AG04450 (cell line): ENCODE measurements at regions not wholly inside any gene's neighbourhood (a gene's known extent, or its start where the extent isn't known, plus 50 kb on each side); places are given as distances from the start of the nearest gene placed in this dataset.
"Not testable (repeated sequence)": the region's sequence is repeated elsewhere in the genome, so short reads cannot be mapped to it uniquely, and the experiment has no call there.

ENCODE experiments used
- CTCF ChIA-PET: fragments of 300-600, 350-600 bp; formaldehyde crosslinking; extraction: SDS; loops from one replicate; lab custom pipeline; 2022; ENCODE audit warnings: antibody characterized with exemption, inconsistent platforms; lab: Charles Lee
- POLR2A ChIA-PET: fragments of 350-600 bp; formaldehyde crosslinking; extraction: SDS; loops from one replicate; lab custom pipeline; 2021; ENCODE audit warnings: antibody characterized with exemption, inconsistent platforms; lab: Yijun Ruan, JAX
- DNase-seq: peaks from one replicate; pipeline ENCODE4 v3.0.0-alpha.2; 2011; ENCODE audit warnings: low read depth, low spot score
- H3K27ac ChIP-seq: one replicate; pipeline ENCODE4 v1.5.1; 2012; ENCODE audit warnings: low read depth, low read length, control low read depth
- H3K27me3 ChIP-seq: one replicate; pipeline ENCODE4 v1.6.0; 2012; ENCODE audit warnings: low read length; ENCODE audit not compliant: control insufficient read depth, insufficient read depth
- H3K4me3 ChIP-seq: 2 replicates; pipeline ENCODE4 v1.5.1; 2011; ENCODE audit warnings: mild to moderate bottlenecking, low read depth, low read length, control low read depth
- H3K9me3 ChIP-seq: 2 replicates; pipeline ENCODE4 v1.5.1; 2012; ENCODE audit warnings: low read length; ENCODE audit not compliant: control insufficient read depth, insufficient read depth
- CTCF ChIP-seq: IDR thresholded peaks from 2 replicates; pipeline ENCODE4 v1.5.1; 2011; ENCODE audit warnings: low read depth, low read length, control low read depth, inconsistent platforms

GRCh38 chr14:105602799-105603793 is 76.7 kb downstream of the TMEM121 start:
- TF ChIP-seq CTCF: no peak
- no peak overlapping the region for H3K4me3 ChIP-seq
- no peaks in the 10 kb centered on the region for H3K27me3 ChIP-seq
- ChIA-PET CTCF (no interaction called here), POLR2A (no interaction called here)
- H3K27ac ChIP-seq: no peak overlapping the region
- no peak for DNase-seq
- H3K9me3 ChIP-seq: peaks cover 81% of the 10 kb centered on the region

- DNase-seq, H3K27ac ChIP-seq, H3K27me3 ChIP-seq, CTCF ChIA-PET, POLR2A ChIA-PET, H3K4me3 ChIP-seq: not testable (repeated sequence)
- peaks cover 70% of the 10 kb centered on the region for H3K9me3 ChIP-seq
Observed at GRCh38 chr14:105604531-105605463, 78.4 kb downstream of the TMEM121 start.

GRCh38 chr14:105605464-105606304 is 79.3 kb downstream of the TMEM121 start:
- no peak for TF ChIP-seq CTCF
- Histone ChIP-seq H3K27ac (no peak overlapping the region), H3K4me3 (no peak overlapping the region), H3K9me3 (peaks cover 61% of the 10 kb centered on the region), H3K27me3 (no peaks in the 10 kb centered on the region)
- no peak for DNase-seq
- ChIA-PET CTCF (no interaction called here), POLR2A (no interaction called here)

- peaks cover 53% of the 10 kb centered on the region for H3K9me3 ChIP-seq
- H3K27ac ChIP-seq, H3K27me3 ChIP-seq, H3K4me3 ChIP-seq, POLR2A ChIA-PET, DNase-seq, CTCF ChIA-PET: not testable (repeated sequence)
Observed at GRCh38 chr14:105606305-105606975, 80.1 kb downstream of the TMEM121 start.

- H3K27ac ChIP-seq, H3K4me3 ChIP-seq, H3K27me3 ChIP-seq, CTCF ChIA-PET, DNase-seq, POLR2A ChIA-PET: not testable (repeated sequence)
- peaks cover 47% of the 10 kb centered on the region for H3K9me3 ChIP-seq
Observed at GRCh38 chr14:105607025-105607424, 80.6 kb downstream of the TMEM121 start.

GRCh38 chr14:105614987-105615386 is 88.6 kb downstream of the TMEM121 start:
- H3K4me3 ChIP-seq, H3K27me3 ChIP-seq, POLR2A ChIA-PET, DNase-seq, H3K27ac ChIP-seq, CTCF ChIA-PET: not testable (repeated sequence)
- peaks cover 17% of the 10 kb centered on the region for H3K9me3 ChIP-seq

GRCh38 chr14:105615986-105616801 is 89.8 kb downstream of the TMEM121 start:
- H3K4me3 ChIP-seq, DNase-seq, H3K27ac ChIP-seq, POLR2A ChIA-PET, CTCF ChIA-PET, H3K27me3 ChIP-seq: not testable (repeated sequence)
- peaks cover 24% of the 10 kb centered on the region for H3K9me3 ChIP-seq
